ENCODE measurements at regions not wholly inside any gene's neighbourhood (a gene's known extent, or its start where the extent isn't known, plus 50 kb on each side); places are given as distances from the start of the nearest gene placed in this dataset.
"Not testable (repeated sequence)": the region's sequence is repeated elsewhere in the genome, so short reads cannot be mapped to it uniquely, and the experiment has no call there.

GRCh38 chr9:117864385-117865057, 160.3 kb downstream of the TLR4 start:
- DNase-seq: no peak

- DNase-seq: no peak
These were observed 164.4 kb downstream of the TLR4 start for GRCh38 chr9:117868594-117868993.

DNA sequence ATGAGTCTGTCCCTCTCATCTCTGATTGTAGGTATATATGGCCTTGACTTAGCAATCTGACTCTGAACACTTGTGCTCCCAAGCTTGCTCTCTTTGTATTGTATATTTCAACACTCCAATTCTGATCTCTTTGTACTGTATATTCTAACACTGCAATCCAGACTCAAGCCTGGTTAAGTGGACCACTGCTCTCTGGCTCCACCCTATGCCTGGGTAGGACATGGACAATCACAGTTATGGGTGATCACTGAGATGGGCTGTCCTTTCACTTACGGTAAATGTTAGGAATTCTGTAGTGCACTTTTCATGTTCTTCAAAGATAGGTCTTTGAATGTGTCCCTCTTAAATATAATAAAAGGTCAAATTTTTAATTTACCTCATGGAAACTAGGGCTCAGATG, 165.1 kb downstream of the TLR4 start:
- DNase-seq: no peak

DNA sequence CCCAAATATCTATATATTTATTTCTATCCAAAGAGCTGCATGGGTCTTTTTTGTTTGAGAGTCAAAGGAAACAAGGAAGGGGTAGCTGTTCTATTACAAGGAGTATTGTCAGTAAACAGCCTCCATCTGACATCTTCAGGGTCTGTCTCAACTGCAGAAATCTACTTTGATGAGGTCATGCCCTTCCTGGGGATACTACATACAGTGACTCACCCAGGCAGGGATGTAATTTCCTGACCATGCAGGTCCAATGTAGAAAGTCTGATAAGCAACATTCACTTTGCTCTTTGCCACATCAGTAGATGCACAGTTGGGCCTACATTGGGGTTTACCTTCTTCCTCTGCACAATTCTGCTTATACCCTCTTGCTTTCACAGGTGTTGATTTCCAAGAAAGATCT, 165.5 kb downstream of the TLR4 start:
- DNase-seq: no peak

DNA sequence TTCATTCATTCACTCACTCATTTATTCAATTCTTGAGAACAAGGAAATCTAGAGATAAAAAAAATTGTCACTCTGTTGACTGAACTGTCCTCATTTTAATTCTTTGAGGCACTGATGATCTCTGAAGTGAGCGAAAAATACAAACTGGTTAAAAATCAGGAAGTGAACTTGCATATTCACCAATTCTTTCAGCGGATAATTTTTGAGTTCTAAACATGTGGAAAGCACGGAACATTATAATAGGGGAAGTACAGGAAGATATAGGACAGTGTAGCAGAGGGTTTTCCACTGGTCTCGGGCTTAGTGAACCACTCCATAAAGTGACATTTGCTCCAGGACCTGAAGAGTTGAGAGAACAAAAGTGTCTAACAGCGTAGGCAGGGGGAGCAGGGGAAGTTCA, 169.5 kb downstream of the TLR4 start:
- no peak for DNase-seq

DNA sequence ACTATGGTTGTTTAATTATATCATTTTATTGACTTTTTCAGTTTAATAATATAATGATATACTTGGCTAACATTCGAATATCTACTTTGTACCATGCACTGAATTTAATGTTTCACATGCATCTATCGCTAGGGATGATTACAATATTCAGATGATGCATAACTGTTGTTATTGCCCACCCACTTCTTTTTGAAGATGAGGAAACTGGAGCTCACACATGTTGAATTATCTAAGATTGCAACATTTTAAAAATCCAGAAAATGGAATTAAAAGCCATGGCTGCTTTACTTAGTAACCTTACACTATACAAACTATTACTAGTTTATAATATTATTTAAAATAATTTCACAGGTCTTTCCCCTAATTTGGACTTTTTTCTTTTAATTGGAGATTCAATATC, 171.7 kb downstream of the TLR4 start:
- DNase-seq: no peak

- DNase-seq: no peak
These were observed 178.0 kb downstream of the TLR4 start for GRCh38 chr9:117882171-117882570.

DNA sequence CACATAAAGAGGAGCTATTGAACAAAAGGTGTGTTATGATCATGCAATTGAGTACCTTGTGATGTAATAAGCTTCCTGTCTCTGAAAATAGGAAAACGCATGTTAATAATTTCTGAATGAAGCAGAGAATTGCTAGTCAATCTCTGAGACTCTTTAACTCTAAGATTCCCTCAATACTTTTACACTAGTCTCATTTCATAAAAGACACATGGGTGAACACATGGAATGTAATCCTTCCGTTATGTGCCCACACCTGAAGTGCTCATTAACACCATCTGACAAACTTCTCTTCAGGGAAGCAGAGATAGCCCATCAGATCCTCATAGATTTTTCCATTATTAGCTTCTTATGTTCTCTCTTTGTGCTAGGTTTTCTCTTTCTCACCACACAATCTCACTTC, 182.4 kb downstream of the TLR4 start:
- DNase-seq: no peak

DNA sequence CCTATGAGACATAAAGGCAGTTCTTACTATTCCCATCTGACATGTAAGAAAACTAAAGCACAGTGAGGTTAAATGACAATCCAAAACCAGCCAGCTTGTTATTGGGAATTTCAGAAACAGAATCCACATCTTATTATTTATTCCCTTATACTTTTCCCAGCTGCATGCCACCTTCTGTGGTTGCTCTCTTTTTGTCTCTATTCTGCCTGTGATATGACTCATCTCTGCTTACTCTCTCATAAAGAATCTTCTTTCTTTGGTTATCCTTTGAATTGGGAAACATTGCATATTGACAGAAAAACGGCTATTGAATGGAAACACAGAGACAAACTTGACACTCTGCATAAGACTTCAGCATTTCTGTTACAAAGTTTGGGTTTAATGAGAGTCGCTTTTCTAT, 183.2 kb downstream of the TLR4 start:
- DNase-seq: no peak

DNA sequence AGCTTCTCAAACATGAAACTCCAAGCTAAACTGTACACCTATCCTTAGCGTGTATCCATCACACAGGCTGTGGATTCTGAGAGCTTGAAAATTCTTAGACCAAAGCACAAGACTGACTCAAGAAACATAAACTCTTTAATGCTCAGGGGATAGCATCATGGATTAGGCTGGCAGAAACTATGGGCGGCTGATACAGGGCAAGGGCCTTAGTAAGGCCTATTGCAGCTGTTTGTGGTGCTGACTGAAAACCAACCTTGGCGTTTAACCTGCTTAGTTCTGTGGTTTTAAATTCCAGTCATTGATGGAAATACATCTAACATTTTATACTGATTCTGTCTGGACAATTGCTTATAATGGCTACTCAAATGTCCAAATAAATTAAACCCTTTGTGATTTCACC, 183.7 kb downstream of the TLR4 start:
- no peak for DNase-seq

- no peak for DNase-seq
These were observed 199.2 kb downstream of the TLR4 start for GRCh38 chr9:117903453-117903852.

DNA sequence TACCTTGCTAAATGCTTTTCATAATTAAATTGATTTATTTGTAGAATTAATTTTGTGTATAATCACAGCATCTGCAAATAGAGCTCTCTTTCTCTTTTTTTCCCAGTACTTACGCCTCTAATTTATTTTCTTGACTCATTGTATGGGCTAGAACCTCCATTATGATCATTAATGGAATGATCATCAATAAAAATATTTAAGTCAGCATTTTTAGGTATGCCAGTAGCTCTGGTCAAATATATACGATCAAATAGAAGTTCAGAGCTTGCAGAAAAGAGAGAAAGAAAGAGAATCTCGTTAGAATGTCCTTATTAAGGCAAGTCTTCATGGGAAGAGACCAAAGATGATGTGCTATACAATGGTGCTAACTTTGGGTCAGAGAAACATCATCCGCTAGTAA, 202.6 kb downstream of the TLR4 start:
- no peak for DNase-seq

DNA sequence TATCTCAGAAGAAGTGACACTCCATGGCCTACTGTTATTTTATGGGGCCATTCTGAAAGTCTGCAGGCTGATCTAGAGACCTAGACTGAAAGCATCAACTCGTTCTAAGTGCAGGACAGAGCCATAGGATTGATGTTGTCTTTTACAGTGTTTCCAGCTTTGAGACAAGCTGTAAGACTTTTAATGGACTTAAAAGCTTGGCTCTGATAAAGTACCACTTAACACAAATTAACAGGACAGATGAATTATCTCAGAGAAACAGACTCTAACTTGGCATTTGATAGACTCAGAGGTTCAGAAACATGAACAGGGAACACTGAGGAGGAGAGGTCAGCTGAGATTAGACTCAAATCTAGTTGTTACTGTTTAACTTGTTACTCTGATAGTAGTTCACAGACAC, 203.2 kb downstream of the TLR4 start:
- no peak for DNase-seq

DNA sequence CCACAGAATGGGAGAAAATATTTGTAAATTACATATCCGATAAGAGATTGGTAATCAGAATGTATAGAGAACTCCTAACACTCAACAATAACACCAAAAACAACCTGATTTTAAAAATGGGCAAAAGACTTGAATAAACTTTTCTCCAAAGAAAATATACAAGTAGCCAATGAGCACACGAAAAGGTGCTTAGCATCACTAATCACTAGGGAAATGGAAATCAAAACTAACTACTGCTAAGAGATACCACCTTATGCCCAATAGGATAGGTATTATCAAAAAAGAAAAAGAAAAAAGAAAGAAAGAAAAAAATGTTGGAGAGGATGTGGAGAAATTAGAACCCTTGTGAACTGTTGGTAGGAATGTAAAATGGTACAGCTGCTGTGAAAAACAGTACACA, 212.1 kb downstream of the TLR4 start:
- no peak for DNase-seq

- no peak for DNase-seq
These were observed 213.7 kb downstream of the TLR4 start for GRCh38 chr9:117917873-117918272.

DNA sequence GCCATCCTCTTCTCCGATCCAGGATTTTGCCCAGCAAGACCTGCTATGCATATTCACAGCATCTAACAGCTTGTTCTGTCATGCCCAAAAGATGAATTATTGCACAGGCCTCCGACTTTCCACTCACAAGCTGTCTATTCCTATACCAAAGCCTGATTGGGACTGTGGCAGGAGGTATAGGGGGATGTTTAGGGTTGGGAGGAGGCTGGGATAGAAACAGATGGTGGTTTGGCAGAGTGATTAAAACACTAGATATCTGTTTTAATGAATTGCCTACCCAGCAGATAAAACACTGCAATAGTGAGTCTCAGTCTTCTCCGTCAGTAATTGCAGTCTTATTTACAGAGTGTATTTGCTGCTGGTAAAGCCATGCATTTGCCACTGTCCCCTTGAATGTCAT, 215.3 kb downstream of the TLR4 start:
- DNase-seq: no peak

- no peak for DNase-seq
These were observed 221.9 kb downstream of the TLR4 start for GRCh38 chr9:117926031-117926658.

DNA sequence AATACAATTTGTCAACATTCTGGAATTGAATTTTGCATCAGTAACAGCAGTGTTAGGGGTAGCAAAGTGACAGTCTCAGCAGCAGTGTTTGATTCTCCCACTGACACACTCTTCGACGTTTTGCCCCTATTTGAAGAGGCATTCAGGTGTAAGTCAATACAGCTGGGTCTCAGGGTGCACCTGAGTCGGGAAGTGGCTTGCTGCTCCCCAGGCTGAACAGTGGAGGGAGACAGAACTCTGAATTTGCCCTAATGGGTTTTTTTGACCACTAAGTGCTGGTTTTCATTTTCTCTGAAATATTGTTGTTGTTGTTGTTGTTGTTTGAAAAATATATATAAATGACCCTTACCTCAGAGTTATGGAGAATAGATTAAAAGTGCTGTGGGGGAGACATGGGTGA, 223.2 kb downstream of the TLR4 start:
- no peak for DNase-seq

DNA sequence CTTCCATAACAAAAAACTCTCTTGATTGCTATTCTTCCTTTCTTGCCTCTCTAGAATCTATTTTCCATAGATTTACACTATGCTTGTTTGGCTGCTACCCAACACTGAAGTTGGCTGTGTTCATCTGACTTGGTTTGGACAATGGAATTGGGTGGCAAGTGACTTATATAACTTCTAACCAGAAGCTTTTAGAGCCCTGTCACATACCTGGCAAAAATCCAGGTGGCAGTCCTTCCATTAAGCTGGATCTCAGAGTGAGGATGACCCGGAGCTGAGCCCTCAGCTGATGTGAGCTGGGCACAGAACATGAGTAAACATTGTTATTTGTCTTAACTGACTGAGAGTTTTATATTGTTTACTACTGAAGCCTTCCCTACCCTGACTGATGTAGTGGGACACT, 225.7 kb downstream of the TLR4 start:
- DNase-seq: no peak

GRCh38 chr9:117932585-117932984, 228.4 kb downstream of the TLR4 start:
- no peak for DNase-seq

DNA sequence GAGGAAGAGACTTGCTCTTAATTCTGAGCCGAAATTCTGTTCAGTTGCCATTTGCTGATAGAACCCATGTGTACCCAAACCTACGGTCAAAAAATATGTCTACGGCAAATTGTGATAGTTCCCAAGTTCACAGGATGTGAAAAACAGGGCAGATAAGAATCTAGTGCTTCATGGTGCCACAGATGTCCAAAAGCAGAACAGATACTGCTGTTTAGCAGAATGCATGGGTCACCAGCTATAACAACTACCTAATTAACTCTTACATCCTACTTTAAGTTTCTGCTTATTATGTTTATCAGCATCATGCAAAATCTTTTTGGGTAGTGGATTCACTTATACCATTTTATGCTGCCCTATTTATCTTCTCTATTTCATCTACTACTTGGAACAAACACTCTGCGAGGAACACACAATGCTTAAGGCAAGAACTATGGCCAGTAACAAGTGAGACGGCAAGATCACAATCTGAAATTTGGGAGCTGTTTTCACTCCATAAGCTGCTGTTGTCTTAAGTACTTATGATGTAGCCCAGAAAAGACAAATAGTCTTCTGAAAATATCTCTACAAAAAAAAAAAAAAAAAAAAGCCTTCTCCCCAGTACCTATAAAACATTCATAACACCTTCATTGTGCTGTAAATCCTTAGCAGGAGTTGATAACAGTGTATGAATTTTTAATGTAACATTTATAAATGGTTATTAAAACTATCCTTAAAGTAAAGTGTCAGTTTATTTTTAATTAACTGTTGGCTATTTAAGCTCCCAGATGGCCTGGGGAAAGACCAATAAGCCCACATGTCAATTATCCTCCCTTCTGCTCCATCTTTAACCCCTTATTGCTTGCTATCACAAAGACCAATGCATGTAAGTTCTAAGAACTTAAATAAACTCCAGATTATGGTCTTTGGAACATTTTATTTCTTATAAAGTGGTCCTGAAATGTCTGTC, 232.3 kb downstream of the TLR4 start:
- no peak for DNase-seq

DNA sequence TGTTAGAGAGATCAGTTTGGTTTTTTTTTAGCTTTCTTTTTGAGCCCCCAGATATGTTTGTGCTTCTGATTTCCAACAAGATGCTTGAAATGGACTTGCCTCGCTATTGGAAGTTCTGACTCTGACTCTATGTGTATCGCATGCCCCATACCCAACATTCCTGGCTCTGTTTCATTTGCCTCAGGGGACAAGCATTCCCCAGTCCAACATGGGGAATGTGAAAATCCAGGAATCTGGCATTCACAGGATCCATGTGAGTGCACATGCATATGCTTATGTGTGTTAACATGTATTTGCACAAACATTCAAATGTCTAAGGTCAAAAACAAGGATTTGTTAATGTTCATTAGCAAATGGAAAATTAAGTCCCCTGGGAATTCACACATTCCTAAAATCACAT, 233.9 kb downstream of the TLR4 start:
- no peak for DNase-seq

GRCh38 chr9:117938896-117939295, 234.7 kb downstream of the TLR4 start:
- no peak for DNase-seq

DNA sequence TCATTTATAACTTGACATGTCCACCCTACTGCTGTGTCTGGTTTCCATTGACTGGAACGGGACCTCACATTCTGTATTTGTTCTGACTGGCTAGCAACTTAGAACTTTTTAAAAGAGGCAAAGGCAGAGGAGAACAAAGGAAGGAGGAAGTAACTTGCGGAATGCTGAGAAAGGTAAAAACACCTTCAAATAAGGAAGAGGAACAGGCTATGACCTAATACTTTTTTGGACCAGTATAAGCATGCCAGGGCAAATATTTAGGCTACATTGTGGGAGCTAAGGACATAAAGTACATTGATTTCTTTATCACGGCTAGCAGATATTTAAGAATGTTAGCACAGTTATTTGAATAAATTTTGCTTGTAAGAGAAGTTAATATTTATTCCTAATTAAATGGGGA, 240.5 kb downstream of the TLR4 start:
- not testable (repeated sequence) for DNase-seq
